PC-3 (cell line): ENCODE measurements at regions not wholly inside any gene's neighbourhood (a gene's known extent, or its start where the extent isn't known, plus 50 kb on each side); places are given as distances from the start of the nearest gene placed in this dataset.

Experiments used
- ATAC-seq: fragments of 200-7000 bp; cut with Tn5 transposase; 2 replicates; pipeline ENCODE4 v1.9.1; 2020; ENCODE audit warnings: mild to moderate bottlenecking, moderate library complexity
- BruUV-seq: library from RNA; stranded (reverse); fragments of 400-500 nt; replicated peaks from 2 replicates; lab custom pipeline; 2021; lab: Mats Ljungman, UMichigan
- CTCF ChIA-PET: fragments of 300-600 bp; sonication (Branson Sonifier 250); formaldehyde crosslinking; loops from one replicate; lab custom pipeline; 2022; ENCODE audit warnings: antibody characterized with exemption; lab: Charles Lee
- POLR2A ChIA-PET: fragments of 300-600 bp; sonication (Branson Sonifier 250); formaldehyde crosslinking; loops from one replicate; lab custom pipeline; 2022; ENCODE audit warnings: antibody characterized with exemption; ENCODE audit not compliant: unreplicated experiment; lab: Charles Lee
- DNase-seq: peaks from one replicate; pipeline ENCODE4 v3.0.0-alpha.2; 2015
- H2AFZ ChIP-seq: fragments of 300-600 bp; sonication (generic); 2 replicates; pipeline ENCODE4 v1.6.0; 2016; ENCODE audit warnings: antibody characterized with exemption, low read length
- H3F3A ChIP-seq: fragments of 300-600 bp; sonication (generic); one replicate; pipeline ENCODE4 v1.6.0; 2017; ENCODE audit warnings: antibody characterized with exemption, low read length, control low read depth, mild to moderate bottlenecking; ENCODE audit not compliant: unreplicated experiment
- H3K27ac ChIP-seq: fragments of 300-600 bp; sonication (generic); 2 replicates; pipeline ENCODE4 v1.5.1; 2016; ENCODE audit warnings: mild to moderate bottlenecking, low read length
- H3K27me3 ChIP-seq: fragments of 300-600 bp; sonication (generic); 2 replicates; pipeline ENCODE4 v1.6.1; 2016; ENCODE audit warnings: low read length, mixed read lengths
- H3K36me3 ChIP-seq: fragments of 300-600 bp; sonication (generic); 2 replicates; pipeline ENCODE4 v1.6.1; 2016; ENCODE audit warnings: low read depth, mixed run types, low read length, mixed read lengths
- H3K4me1 ChIP-seq: fragments of 300-600 bp; sonication (generic); 2 replicates; pipeline ENCODE4 v1.5.1; 2016; ENCODE audit warnings: low read length; ENCODE audit not compliant: insufficient read depth
- H3K4me2 ChIP-seq: fragments of 300-600 bp; sonication (generic); 2 replicates; pipeline ENCODE4 v1.6.0; 2016; ENCODE audit warnings: low read length
- H3K4me3 ChIP-seq: fragments of 300-600 bp; sonication (generic); 2 replicates; pipeline ENCODE4 v1.5.1; 2016; ENCODE audit warnings: mild to moderate bottlenecking, low read length, mixed read lengths
- H3K79me2 ChIP-seq: fragments of 300-600 bp; sonication (generic); 2 replicates; pipeline ENCODE4 v1.6.1; 2017; ENCODE audit warnings: low read length, mixed read lengths
- H3K9ac ChIP-seq: fragments of 300-600 bp; sonication (generic); 2 replicates; pipeline ENCODE4 v1.6.0; 2016; ENCODE audit warnings: mild to moderate bottlenecking, low read length
- H3K9me2 ChIP-seq: fragments of 300-600 bp; sonication (generic); replicated peaks from 2 replicates; pipeline ENCODE4 v1.6.1; 2016; ENCODE audit warnings: mixed run types, low read length, mixed read lengths
- H3K9me3 ChIP-seq: fragments of 300-600 bp; sonication (generic); 2 replicates; pipeline ENCODE4 v1.6.1; 2016; ENCODE audit warnings: low read length, mixed read lengths
- H4K20me1 ChIP-seq: fragments of 300-600 bp; sonication (generic); 2 replicates; pipeline ENCODE4 v1.6.1; 2016; ENCODE audit warnings: low read length, mixed read lengths
- CTCF ChIP-seq: fragments of 300-600 bp; sonication (generic); conservative IDR thresholded peaks from 2 replicates; pipeline ENCODE4 v1.5.1; 2017; ENCODE audit warnings: antibody characterized with exemption, low read depth, mild to moderate bottlenecking, low read length
- EZH2 ChIP-seq: fragments of 300-600 bp; sonication (generic); IDR thresholded peaks from one replicate; pipeline ENCODE4 v1.6.1; 2017; ENCODE audit warnings: antibody characterized with exemption, mild to moderate bottlenecking, low read length; ENCODE audit not compliant: unreplicated experiment
- EZH2phosphoT487 ChIP-seq: fragments of 300-600 bp; sonication (generic); IDR thresholded peaks from 2 replicates; pipeline ENCODE4 v1.6.1; 2018; ENCODE audit warnings: mild to moderate bottlenecking, antibody characterized with exemption, low read length, borderline replicate concordance
- intact Hi-C: fragments of 100-400 bp; cut with micrococcal nuclease; formaldehyde crosslinking; loops from 2 replicates; pipeline ENCODE4 v1.9.0; 2023

GRCh38 chr5:7961540-7961939 is 92.6 kb downstream of the MTRR start:
- no TSS peak for BruUV-seq
- no peak for ATAC-seq
- H3K27me3 ChIP-seq: peaks cover 70% of the 10 kb centered on the region

GRCh38 chr5:7970816-7971215 is 101.9 kb downstream of the MTRR start:
- peaks cover 39% of the 10 kb centered on the region for H3K27me3 ChIP-seq
- ChIA-PET CTCF (no interaction called here), POLR2A (no interaction called here)
- H3K36me3 ChIP-seq: no peaks in the 10 kb centered on the region
- intact Hi-C loops: no loop called here
- no peak for DNase-seq
- H3K9me3 ChIP-seq: no peaks in the 10 kb centered on the region
- H3K27ac ChIP-seq: no peak overlapping the region
- TF ChIP-seq EZH2 (no peak), EZH2phosphoT487 (no peak), CTCF (no peak)
- BruUV-seq: no TSS peak
- H3K4me3 ChIP-seq: no peak overlapping the region
- no peak overlapping the region for H3K4me2 ChIP-seq
- no peaks in the 10 kb centered on the region for H3F3A ChIP-seq
- H3K9ac ChIP-seq: no peak overlapping the region
- H2AFZ ChIP-seq: no peak overlapping the region
- H3K4me1 ChIP-seq: no peaks in the 10 kb centered on the region
- no peak for ATAC-seq
- no peaks in the 10 kb centered on the region for H3K79me2 ChIP-seq
- H4K20me1 ChIP-seq: no peaks in the 10 kb centered on the region
- H3K9me2 ChIP-seq: no peaks in the 10 kb centered on the region

More at GRCh38 chr5:7961540-7961939, 92.6 kb downstream of the MTRR start:
- Histone ChIP-seq H3K4me1 (no peaks in the 10 kb centered on the region), H3K36me3 (no peaks in the 10 kb centered on the region), H3F3A (no peaks in the 10 kb centered on the region), H3K4me3 (no peak overlapping the region), H3K79me2 (no peaks in the 10 kb centered on the region), H3K9me2 (no peaks in the 10 kb centered on the region), H3K9me3 (no peaks in the 10 kb centered on the region), H3K27ac (no peak overlapping the region), H2AFZ (no peak overlapping the region), H4K20me1 (no peaks in the 10 kb centered on the region), H3K4me2 (no peak overlapping the region), H3K9ac (no peak overlapping the region)
- POLR2A ChIA-PET: no interaction called here
- no peak for TF ChIP-seq CTCF
- no peak for TF ChIP-seq EZH2
- TF ChIP-seq EZH2phosphoT487: no peak
- DNase-seq: no peak
- intact Hi-C loops: no loop called here
- CTCF ChIA-PET: no interaction called here

- ChIA-PET CTCF (no interaction called here), POLR2A (no interaction called here)
- TF ChIP-seq CTCF (no peak), EZH2phosphoT487 (no peak), EZH2 (no peak)
- Histone ChIP-seq H3K9me2 (no peaks in the 10 kb centered on the region), H3K9me3 (no peaks in the 10 kb centered on the region), H3F3A (no peaks in the 10 kb centered on the region), H2AFZ (no peak overlapping the region), H3K27me3 (peaks cover 29% of the 10 kb centered on the region; the same call in 1 of the 2 replicates), H4K20me1 (no peaks in the 10 kb centered on the region), H3K79me2 (no peaks in the 10 kb centered on the region), H3K4me2 (no peak overlapping the region), H3K9ac (no peak overlapping the region), H3K36me3 (no peaks in the 10 kb centered on the region), H3K4me1 (no peaks in the 10 kb centered on the region), H3K4me3 (no peak overlapping the region), H3K27ac (no peak overlapping the region)
- peak; percentile 13 for DNase-seq
- no peak for ATAC-seq
- no TSS peak for BruUV-seq
- intact Hi-C loops: no loop called here
These were observed 107.7 kb downstream of the MTRR start for GRCh38 chr5:7976411-7977190.
